Aorta (tissue), 5 donors: ENCODE measurements at regions not wholly inside any gene's neighbourhood (a gene's known extent, or its start where the extent isn't known, plus 50 kb on each side); places are given as distances from the start of the nearest gene placed in this dataset.

Source experiments
- ATAC-seq: fragments of 200-7000 bp; cut with Tn5 transposase; one replicate; pipeline ENCODE4 v1.9.1; 2022; ENCODE audit warnings: moderate library complexity; ENCODE audit not compliant: low FRiP score
- DNase-seq, 2 donors: peaks; one replicate each; pipeline ENCODE4 v3.0.0-alpha.2; 2020
- H3K27ac ChIP-seq, 2 donors: one replicate each; pipeline ENCODE4 v1.5.1; 2013; ENCODE audit warnings: low read length in 2 of 2, mild to moderate bottlenecking in 2 of 2, moderate library complexity in 2 of 2, control low read depth in 1 of 2, inconsistent platforms in 1 of 2, low read depth in 1 of 2
- H3K27me3 ChIP-seq, 2 donors: one replicate each; pipeline ENCODE4 v1.6.1; 2013; ENCODE audit warnings: control low read depth in 1 of 2, low read length in 1 of 2, mild to moderate bottlenecking in 1 of 2, moderate library complexity in 1 of 2; ENCODE audit not compliant: insufficient read depth in 2 of 2, control insufficient read depth in 1 of 2
- H3K36me3 ChIP-seq, 2 donors: one replicate each; pipeline ENCODE4 v1.6.1; 2013; ENCODE audit warnings: control low read depth in 1 of 2, low read length in 1 of 2, mild to moderate bottlenecking in 1 of 2; ENCODE audit not compliant: insufficient read depth in 2 of 2, control insufficient read depth in 1 of 2
- H3K4me1 ChIP-seq, 2 donors: one replicate each; pipeline ENCODE4 v1.6.1; 2013; ENCODE audit warnings: low read length in 2 of 2, control low read depth in 1 of 2, mild to moderate bottlenecking in 1 of 2, moderate library complexity in 1 of 2; ENCODE audit not compliant: insufficient read depth in 2 of 2, control insufficient read depth in 1 of 2
- H3K4me3 ChIP-seq, 2 donors: one replicate each; pipeline ENCODE4 v1.5.1; 2013; ENCODE audit warnings: low read length in 2 of 2, control low read depth in 1 of 2, mild to moderate bottlenecking in 1 of 2
- H3K9me3 ChIP-seq: one replicate; pipeline ENCODE4 v1.6.1; 2013; ENCODE audit warnings: mild to moderate bottlenecking, low read length; ENCODE audit not compliant: control insufficient read depth
- WGBS, 2 donors: extraction: QIAGEN DNeasy Blood & Tissue Kit; methylation state at CpG; one replicate each; pipeline ENCODE4 v1.1.7; 2013; 5-methylcytosine and 5-hydroxymethylcytosine counted together
- intact Hi-C, 2 donors: fragments of 100-400 bp; cut with DNase I; formaldehyde crosslinking; loops; one replicate each; pipeline versions ENCODE4 v1.14.2 to v1.15.0; 2022
- donor health status: healthy with polysubstance abuse.
- donor health status: Bipolar disorder and iron deficiency.
- donor health status: DM: no; HTN: no; CAD: no.
- donor health status: DM: no; HTN: no; CAD: no.
- donor health status: DM: yes; HTN: yes; CAD: no.

- no peaks in the 10 kb centered on the region for H3K9me3 ChIP-seq
- intact Hi-C loops: no loop called here
- WGBS, 2 donors: 92 to 93% methylated on average over 1 of the region's 1 CpG
- ATAC-seq: no peak
- H3K4me1 ChIP-seq: no peaks in the 10 kb centered on the region
- H3K4me3 ChIP-seq: no peak overlapping the region
- DNase-seq: peak in 1 of 2 donors; percentile 55
- H3K27me3 ChIP-seq: no peaks in the 10 kb centered on the region
- no peaks in the 10 kb centered on the region for H3K36me3 ChIP-seq
- H3K27ac ChIP-seq: no peak overlapping the region
Measured at GRCh38 chr2:120491111-120491625, 145.2 kb downstream of the INHBB start.

DNA sequence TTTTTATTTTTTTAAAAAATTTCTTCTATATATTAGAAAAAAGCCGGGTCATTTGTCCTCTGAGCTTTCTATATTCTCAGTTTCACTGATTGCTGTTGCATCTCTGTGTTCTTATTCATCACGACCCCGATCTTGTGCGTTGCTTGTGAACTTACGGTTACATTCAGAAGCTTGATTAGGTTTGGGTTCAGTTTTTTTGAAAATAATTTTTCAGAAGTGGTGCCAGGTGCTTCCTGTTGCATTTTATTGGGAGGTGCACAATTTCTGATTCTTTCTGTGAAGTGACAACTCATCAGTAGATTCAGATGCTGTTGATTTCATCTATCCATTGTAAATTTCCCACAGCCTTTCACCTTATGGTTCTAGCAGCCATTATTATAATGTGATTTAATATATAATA, 147.3 kb downstream of the INHBB start:
- H3K9me3 ChIP-seq: no peaks in the 10 kb centered on the region
- no peaks in the 10 kb centered on the region for H3K27me3 ChIP-seq
- H3K4me1 ChIP-seq: no peaks in the 10 kb centered on the region
- 87 to 90% methylated on average over 5 of the region's 5 CpGs for WGBS, 2 donors
- H3K4me3 ChIP-seq: no peak overlapping the region
- DNase-seq (no peak), ATAC-seq (no peak)
- no peaks in the 10 kb centered on the region for H3K36me3 ChIP-seq
- intact Hi-C loops: no loop called here
- no peak overlapping the region for H3K27ac ChIP-seq

DNA sequence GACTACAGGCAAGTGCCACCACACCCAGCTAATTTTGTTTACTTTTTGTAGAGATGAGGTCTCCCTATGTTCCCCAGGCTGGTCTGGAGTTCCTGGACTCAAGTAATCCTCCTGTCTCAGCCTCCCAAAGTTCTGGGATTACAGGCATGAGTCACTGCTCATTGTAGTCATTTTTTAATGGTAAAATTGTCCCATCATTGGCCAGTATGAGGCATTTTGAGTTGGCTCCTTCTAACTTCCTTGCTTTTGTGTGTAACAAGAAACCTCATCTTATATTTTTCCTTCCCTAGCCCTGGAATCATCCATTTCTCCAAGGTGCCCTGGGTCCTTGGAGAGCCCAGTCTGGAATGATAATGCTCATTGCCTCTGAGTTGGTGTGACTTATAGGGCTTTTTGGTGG, 148.5 kb downstream of the INHBB start:
- Histone ChIP-seq H3K4me3 (no peak overlapping the region), H3K27me3 (no peaks in the 10 kb centered on the region), H3K4me1 (no peaks in the 10 kb centered on the region), H3K36me3 (no peaks in the 10 kb centered on the region), H3K27ac (no peak overlapping the region), H3K9me3 (no peaks in the 10 kb centered on the region)
- DNase-seq: no peak
- no peak for ATAC-seq
- intact Hi-C loops: no loop called here

GRCh38 chr2:120495586-120495985, 149.7 kb downstream of the INHBB start:
- Histone ChIP-seq H3K4me1 (no peaks in the 10 kb centered on the region), H3K27ac (no peak overlapping the region), H3K9me3 (no peaks in the 10 kb centered on the region), H3K4me3 (no peak overlapping the region), H3K27me3 (no peaks in the 10 kb centered on the region), H3K36me3 (no peaks in the 10 kb centered on the region)
- DNase-seq (peak in 1 of 2 donors; percentile 9), ATAC-seq (no peak)
- intact Hi-C loops: no loop called here
- WGBS, 2 donors: 88 to 94% methylated on average over 2 of the region's 2 CpGs

DNA sequence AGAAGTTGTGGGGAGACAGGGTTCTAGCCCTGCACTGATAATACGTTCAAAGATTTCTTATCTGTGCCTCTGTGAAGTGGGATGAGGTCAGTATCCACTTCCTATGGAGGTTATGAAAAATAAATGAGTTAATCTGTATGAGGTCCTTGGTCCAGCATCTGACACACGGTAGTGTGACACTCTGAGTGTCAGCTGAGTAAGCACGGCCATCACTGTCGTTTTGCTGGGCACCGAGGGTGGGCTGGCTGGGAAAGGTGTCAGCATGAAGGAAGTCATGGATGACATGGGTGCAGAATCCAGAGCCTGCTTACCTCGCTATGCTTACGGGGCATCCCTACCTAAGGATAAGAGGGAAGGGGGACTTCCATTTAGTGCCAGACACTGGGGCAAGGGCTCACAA, 150.3 kb downstream of the INHBB start:
- DNase-seq: no peak

GRCh38 chr2:120496759-120497158, 150.8 kb downstream of the INHBB start:
- Histone ChIP-seq H3K4me1 (no peaks in the 10 kb centered on the region), H3K4me3 (no peak overlapping the region), H3K36me3 (no peaks in the 10 kb centered on the region), H3K9me3 (no peaks in the 10 kb centered on the region), H3K27ac (no peak overlapping the region), H3K27me3 (no peaks in the 10 kb centered on the region)
- intact Hi-C loops: no loop called here
- 84 to 86% methylated on average over 7 of the region's 7 CpGs for WGBS, 2 donors
- no peak for ATAC-seq
- DNase-seq: peak in 1 of 2 donors; percentile 57

More for the DNA sequence above, 150.3 kb downstream of the INHBB start:
- ATAC-seq: no peak
- 84 to 87% methylated on average over 7 of the region's 7 CpGs for WGBS, 2 donors
- intact Hi-C loops: no loop called here
- no peaks in the 10 kb centered on the region for H3K9me3 ChIP-seq
- no peaks in the 10 kb centered on the region for H3K27me3 ChIP-seq
- H3K4me3 ChIP-seq: no peak overlapping the region
- H3K36me3 ChIP-seq: no peaks in the 10 kb centered on the region
- H3K27ac ChIP-seq: no peak overlapping the region
- no peaks in the 10 kb centered on the region for H3K4me1 ChIP-seq

- 91 to 96% methylated on average over 7 of the region's 7 CpGs for WGBS, 2 donors
- Histone ChIP-seq H3K36me3 (no peaks in the 10 kb centered on the region), H3K27ac (no peak overlapping the region), H3K4me3 (no peak overlapping the region), H3K27me3 (no peaks in the 10 kb centered on the region), H3K9me3 (no peaks in the 10 kb centered on the region), H3K4me1 (no peaks in the 10 kb centered on the region)
- ATAC-seq (no peak), DNase-seq (peak in 1 of 2 donors; percentile 40)
- intact Hi-C loops: no loop called here
Measured at GRCh38 chr2:120497261-120497977, 151.5 kb downstream of the INHBB start.

GRCh38 chr2:120498121-120498520, 152.2 kb downstream of the INHBB start:
- H3K27me3 ChIP-seq: no peaks in the 10 kb centered on the region
- intact Hi-C loops: no loop called here
- DNase-seq: no peak
- H3K9me3 ChIP-seq: no peaks in the 10 kb centered on the region
- H3K36me3 ChIP-seq: no peaks in the 10 kb centered on the region
- no peak overlapping the region for H3K27ac ChIP-seq
- H3K4me1 ChIP-seq: no peaks in the 10 kb centered on the region
- no peak for ATAC-seq
- WGBS, 2 donors: 94 to 95% methylated on average over 3 of the region's 3 CpGs
- H3K4me3 ChIP-seq: no peak overlapping the region
